AG04450 (cell line): ENCODE measurements at regions not wholly inside any gene's neighbourhood (a gene's known extent, or its start where the extent isn't known, plus 50 kb on each side); places are given as distances from the start of the nearest gene placed in this dataset.

ENCODE experiments used
- CTCF ChIA-PET: fragments of 300-600, 350-600 bp; formaldehyde crosslinking; extraction: SDS; loops from one replicate; lab custom pipeline; 2022; ENCODE audit warnings: antibody characterized with exemption, inconsistent platforms; lab: Charles Lee
- POLR2A ChIA-PET: fragments of 350-600 bp; formaldehyde crosslinking; extraction: SDS; loops from one replicate; lab custom pipeline; 2021; ENCODE audit warnings: antibody characterized with exemption, inconsistent platforms; lab: Yijun Ruan, JAX
- DNase-seq: peaks from one replicate; pipeline ENCODE4 v3.0.0-alpha.2; 2011; ENCODE audit warnings: low read depth, low spot score
- H3K27ac ChIP-seq: one replicate; pipeline ENCODE4 v1.5.1; 2012; ENCODE audit warnings: low read depth, low read length, control low read depth
- H3K27me3 ChIP-seq: one replicate; pipeline ENCODE4 v1.6.0; 2012; ENCODE audit warnings: low read length; ENCODE audit not compliant: control insufficient read depth, insufficient read depth
- H3K4me3 ChIP-seq: 2 replicates; pipeline ENCODE4 v1.5.1; 2011; ENCODE audit warnings: mild to moderate bottlenecking, low read depth, low read length, control low read depth
- H3K9me3 ChIP-seq: 2 replicates; pipeline ENCODE4 v1.5.1; 2012; ENCODE audit warnings: low read length; ENCODE audit not compliant: control insufficient read depth, insufficient read depth
- CTCF ChIP-seq: IDR thresholded peaks from 2 replicates; pipeline ENCODE4 v1.5.1; 2011; ENCODE audit warnings: low read depth, low read length, control low read depth, inconsistent platforms

GRCh38 chr10:47058032-47058702 lies 146.9 kb downstream of the PTPN20 start:
- ChIA-PET CTCF (no interaction called here), POLR2A (no interaction called here)
- TF ChIP-seq CTCF = no peak
- Histone ChIP-seq H3K27ac (peak overlapping the region; percentile 21), H3K4me3 (no peak overlapping the region), H3K9me3 (no peaks in the 10 kb centered on the region), H3K27me3 (peaks cover 8% of the 10 kb centered on the region)
- DNase-seq = no peak

GRCh38 chr10:47058961-47059391 lies 147.7 kb downstream of the PTPN20 start:
- ChIA-PET CTCF (interaction anchor here (2.4 kb wide), 1 partner anchor 10 kb away, joined by 13 read pairs; no protein-coding TSS in a partner anchor), POLR2A (no interaction called here)
- Histone ChIP-seq H3K27me3 (peaks cover 8% of the 10 kb centered on the region), H3K9me3 (no peaks in the 10 kb centered on the region), H3K4me3 (no peak overlapping the region), H3K27ac (no peak overlapping the region)
- DNase-seq = no peak
- no peak for TF ChIP-seq CTCF

- H3K9me3 ChIP-seq = no peaks in the 10 kb centered on the region
- ChIA-PET CTCF (interaction anchor here (2.4 kb wide), 1 partner anchor 11 kb away, joined by 13 read pairs; no protein-coding TSS in a partner anchor), POLR2A (no interaction called here)
- H3K4me3 ChIP-seq = no peak overlapping the region
- TF ChIP-seq CTCF = no peak
- peaks cover 8% of the 10 kb centered on the region for H3K27me3 ChIP-seq
- H3K27ac ChIP-seq = no peak overlapping the region
- DNase-seq = no peak
These were observed 148.5 kb downstream of the PTPN20 start for GRCh38 chr10:47059606-47060311.

- DNase-seq = no peak
These were observed 149.1 kb downstream of the PTPN20 start for GRCh38 chr10:47060356-47060755.

More at GRCh38 chr10:47060356-47060755, 149.1 kb downstream of the PTPN20 start:
- H3K4me3 ChIP-seq = no peak overlapping the region
- H3K9me3 ChIP-seq = no peaks in the 10 kb centered on the region
- no peak for TF ChIP-seq CTCF
- peaks cover 8% of the 10 kb centered on the region for H3K27me3 ChIP-seq
- CTCF ChIA-PET = interaction anchor here (2.4 kb wide), 1 partner anchor 12 kb away, joined by 13 read pairs; no protein-coding TSS in a partner anchor
- POLR2A ChIA-PET = no interaction called here
- H3K27ac ChIP-seq = no peak overlapping the region
